DMS53 treated with DMSO at 0.1 percent for 48 hours (cell line): ENCODE measurements at regions not wholly inside any gene's neighbourhood (a gene's known extent, or its start where the extent isn't known, plus 50 kb on each side); places are given as distances from the start of the nearest gene placed in this dataset.

Experiments
- DNase-seq: peaks from one replicate; lab custom pipeline; 2025; ENCODE audit not compliant: unreplicated experiment; lab: John Stamatoyannopoulos, UW

- no peak for DNase-seq
These were observed 296.8 kb downstream of the SMARCA2 start for GRCh38 chr9:2311920-2312319.

DNA sequence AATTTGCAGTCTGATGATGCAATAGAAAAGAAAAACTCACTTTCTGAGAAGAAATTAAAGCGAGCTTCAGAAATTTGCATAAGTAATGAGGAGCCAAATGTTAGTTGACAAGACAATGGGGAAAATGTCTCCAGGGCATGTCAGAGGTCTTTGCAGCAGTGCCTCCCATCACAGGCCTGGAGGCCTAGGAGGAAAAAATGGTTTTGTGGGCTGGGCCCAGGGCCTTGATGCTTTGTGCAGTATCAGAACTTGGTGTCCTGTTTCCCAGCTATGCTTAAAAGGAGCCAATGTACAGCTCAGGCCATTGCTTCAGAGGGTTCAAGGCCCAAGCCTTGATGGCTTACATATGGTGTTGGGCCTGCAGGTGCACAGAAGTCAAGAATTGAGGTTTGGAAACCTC, 298.4 kb downstream of the SMARCA2 start:
- DNase-seq: no peak

DNA sequence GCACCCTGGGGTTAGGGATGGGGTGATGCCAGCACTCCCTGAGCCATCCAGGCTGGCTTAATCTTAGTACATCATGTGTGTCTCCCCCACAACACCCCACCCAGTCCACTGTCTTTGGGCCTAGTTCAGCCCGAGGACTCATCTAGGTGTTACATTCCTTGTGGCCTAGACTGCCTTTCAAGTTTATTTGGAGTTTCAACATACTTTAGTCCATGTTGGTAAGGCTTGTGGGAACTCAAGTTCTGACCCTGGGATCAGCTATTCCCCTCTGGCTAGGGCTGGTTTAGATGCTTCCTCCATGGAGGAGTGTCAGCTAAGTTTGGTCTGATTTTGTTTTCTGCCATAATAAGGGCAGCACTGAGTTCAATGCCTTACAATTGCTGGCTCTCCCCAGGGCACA, 302.4 kb downstream of the SMARCA2 start:
- no peak for DNase-seq

GRCh38 chr9:2319421-2319820, 302.2 kb upstream of the VLDLR start:
- DNase-seq: no peak

DNA sequence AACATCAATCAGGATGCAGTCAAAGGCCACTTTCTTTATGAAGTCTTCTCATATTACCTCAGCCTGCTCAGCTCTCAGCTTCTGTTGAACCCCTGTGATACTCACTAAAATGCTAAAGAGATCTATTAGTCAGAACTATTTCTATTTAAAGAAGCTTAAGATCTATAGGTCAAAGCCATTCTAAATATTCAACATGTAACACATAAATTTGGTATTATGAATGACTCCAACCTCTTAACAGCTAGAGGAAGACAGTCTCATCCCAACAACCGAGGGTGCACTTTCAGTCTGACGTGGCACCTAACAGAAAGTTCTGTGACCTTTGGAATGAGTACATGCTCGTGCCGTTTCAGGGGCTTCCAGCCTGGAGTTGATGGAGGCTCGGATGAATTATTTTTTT, 301.5 kb upstream of the VLDLR start:
- DNase-seq: no peak

GRCh38 chr9:2320632-2321031, 301.0 kb upstream of the VLDLR start:
- no peak for DNase-seq

DNA sequence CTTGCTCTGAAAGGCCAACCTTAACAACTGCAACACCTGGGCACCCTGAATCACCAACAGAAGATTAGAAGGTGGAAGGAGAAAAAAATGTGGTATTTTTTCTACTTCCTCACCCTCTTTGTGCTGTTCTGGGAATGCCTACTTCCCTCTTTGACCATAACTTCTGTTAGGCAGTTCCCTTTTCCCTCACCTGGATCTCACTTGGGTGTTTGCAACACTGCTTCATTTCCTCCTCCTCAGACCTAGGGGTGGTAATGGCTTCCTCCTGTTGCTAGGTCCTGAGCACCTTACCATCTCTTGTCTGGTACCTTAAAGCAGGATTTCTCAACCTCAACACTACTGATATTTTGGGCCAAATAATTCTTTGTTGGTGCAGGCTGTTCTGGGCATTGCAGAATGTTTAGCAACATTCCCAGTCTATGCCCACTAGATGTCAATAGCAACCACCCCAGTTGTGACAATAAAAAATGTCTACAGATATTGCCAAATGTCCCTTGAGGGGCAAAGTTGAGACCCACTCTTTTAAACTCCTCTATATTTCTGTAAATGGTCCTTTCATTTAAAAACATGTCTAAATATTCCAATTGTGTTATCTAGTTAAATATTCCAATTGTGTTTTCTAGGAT, 300.0 kb upstream of the VLDLR start:
- DNase-seq: no peak

GRCh38 chr9:2324742-2325141, 296.8 kb upstream of the VLDLR start:
- DNase-seq: no peak

GRCh38 chr9:2332663-2333062, 288.9 kb upstream of the VLDLR start:
- no peak for DNase-seq

GRCh38 chr9:2335260-2335659, 286.3 kb upstream of the VLDLR start:
- DNase-seq: no peak

DNA sequence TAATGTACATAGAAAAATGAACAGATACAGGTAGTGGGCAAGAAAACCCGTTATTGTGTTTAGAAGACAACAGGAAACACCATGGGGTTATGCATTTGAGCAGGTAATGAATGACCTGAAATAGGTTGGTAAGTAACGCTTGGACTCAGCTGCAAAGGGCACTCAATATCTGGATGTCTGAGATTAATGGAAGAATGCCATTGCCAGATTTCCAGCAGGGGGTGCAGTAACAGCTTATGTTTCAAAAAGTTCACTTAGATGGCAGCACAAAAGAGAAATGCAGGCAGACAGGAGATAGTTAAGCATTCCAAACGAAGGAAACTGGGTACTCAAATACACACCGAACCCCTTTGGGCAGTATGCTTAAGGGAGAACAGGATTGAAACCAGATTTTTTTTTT, 285.5 kb upstream of the VLDLR start:
- DNase-seq: no peak

DNA sequence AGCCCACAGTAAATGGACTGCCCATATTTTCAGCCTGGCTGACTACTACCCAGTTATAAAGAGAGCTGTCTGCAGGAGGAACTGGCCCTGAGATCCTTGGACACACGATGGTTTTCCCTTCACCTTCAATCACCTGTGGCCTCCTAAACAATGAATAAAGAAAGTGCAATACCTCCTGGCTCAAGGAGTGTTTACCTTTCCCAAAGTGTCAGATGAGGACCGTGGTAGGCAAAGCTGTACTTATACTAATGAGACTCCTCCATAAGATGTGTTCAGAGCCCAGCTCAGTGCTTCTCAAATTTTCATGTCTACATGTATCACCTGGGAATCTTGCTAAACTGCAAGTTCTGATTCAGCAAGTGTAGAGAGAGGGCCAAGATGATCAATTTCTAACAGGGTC, 284.5 kb upstream of the VLDLR start:
- DNase-seq: no peak

- no peak for DNase-seq
These were observed 284.0 kb upstream of the VLDLR start for GRCh38 chr9:2337627-2338026.

GRCh38 chr9:2338777-2339365, 282.7 kb upstream of the VLDLR start:
- DNase-seq: no peak

- DNase-seq: no peak
These were observed 282.2 kb upstream of the VLDLR start for GRCh38 chr9:2339416-2339815.

GRCh38 chr9:2340046-2340760, 281.4 kb upstream of the VLDLR start:
- DNase-seq: no peak

GRCh38 chr9:2341126-2341525, 280.5 kb upstream of the VLDLR start:
- no peak for DNase-seq

DNA sequence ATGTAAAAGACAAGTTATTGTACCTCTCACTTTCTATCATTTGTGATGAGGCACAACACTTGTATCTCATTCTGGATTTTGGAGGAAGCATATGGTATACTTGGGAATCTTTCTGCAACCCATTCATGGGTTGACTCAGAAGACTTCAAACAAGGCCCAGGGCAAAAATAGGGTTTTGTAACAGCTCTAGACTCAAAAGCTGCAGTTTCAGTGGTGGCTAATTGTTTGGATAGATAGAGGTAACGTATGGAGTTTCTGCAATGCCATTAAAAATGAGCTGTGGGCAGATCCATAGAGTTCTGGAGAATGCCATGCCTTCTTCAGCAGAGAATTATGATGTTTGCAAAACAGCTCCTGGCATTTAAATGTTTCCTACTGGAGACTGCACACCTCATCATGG, 279.6 kb upstream of the VLDLR start:
- no peak for DNase-seq

GRCh38 chr9:2343756-2344155, 277.8 kb upstream of the VLDLR start:
- no peak for DNase-seq

DNA sequence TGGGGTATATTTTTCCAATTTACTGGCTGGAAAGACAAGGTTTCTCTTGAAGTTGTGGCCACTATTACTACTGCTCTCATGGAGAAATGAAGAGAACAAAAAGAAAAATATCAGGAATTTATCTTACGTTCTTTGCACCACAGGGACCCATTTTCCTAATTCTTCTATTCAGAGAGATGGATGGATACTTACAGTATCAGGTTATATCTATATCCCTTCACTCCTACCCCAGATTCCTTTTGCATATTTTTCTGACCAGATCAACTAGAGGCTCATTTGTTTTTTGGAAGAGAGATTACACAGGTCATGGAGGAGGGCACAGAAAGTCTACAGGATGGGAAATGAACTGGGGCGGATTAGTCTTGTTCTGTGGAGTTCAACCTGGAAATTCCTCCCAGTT, 277.2 kb upstream of the VLDLR start:
- no peak for DNase-seq

GRCh38 chr9:2345013-2345412, 276.6 kb upstream of the VLDLR start:
- DNase-seq: no peak

GRCh38 chr9:2346277-2346913, 275.2 kb upstream of the VLDLR start:
- no peak for DNase-seq
